Gastroesophageal sphincter (tissue), 4 donors: ENCODE measurements at regions not wholly inside any gene's neighbourhood (a gene's known extent, or its start where the extent isn't known, plus 50 kb on each side); places are given as distances from the start of the nearest gene placed in this dataset.

Experiments
- ATAC-seq: fragments of 150-250 bp; one replicate; pipeline ENCODE4 v1.9.1; 2016; ENCODE audit warnings: mild to moderate bottlenecking, moderate library complexity
- H3K27ac ChIP-seq, 4 donors: fragments of 200-600 bp; sonication (generic) in 3 of 4; 1 replicate in 3 of 4; 2 replicates in 1 of 4; pipeline ENCODE4 v1.5.1; 2016 to 2019
- H3K27me3 ChIP-seq: fragments of 200-600 bp; sonication (generic); one replicate; pipeline ENCODE4 v1.5.1; 2019
- H3K36me3 ChIP-seq, 2 donors: fragments of 200-600 bp; sonication (generic); one replicate each; pipeline ENCODE4 v1.5.1; 2019; ENCODE audit warnings: control low read depth in 1 of 2
- H3K4me1 ChIP-seq, 3 donors: fragments of 200-600 bp; sonication (generic); 1 replicate in 2 of 3; 2 replicates in 1 of 3; pipeline ENCODE4 v1.5.1; 2016 to 2019; ENCODE audit warnings: control low read depth in 2 of 3
- H3K4me3 ChIP-seq, 2 donors: fragments of 200-600 bp; sonication (generic); one replicate each; pipeline ENCODE4 v1.5.1; 2019; ENCODE audit warnings: mild to moderate bottlenecking in 1 of 2, moderate library complexity in 1 of 2
- H3K9me3 ChIP-seq, 3 donors: fragments of 200-600 bp; sonication (generic); one replicate each; pipeline ENCODE4 v1.5.1; 2017 to 2019; ENCODE audit warnings: control low read depth in 2 of 3
- EP300 ChIP-seq: sonication (generic); formaldehyde crosslinking; IDR thresholded peaks from one replicate; pipeline ENCODE4 v1.6.1; 2017; ENCODE audit warnings: antibody characterized with exemption, mild to moderate bottlenecking
- POLR2A ChIP-seq, 2 donors: fragments of 450-650 bp; IDR thresholded peaks; one replicate each; pipeline ENCODE4 v1.6.1; 2017; ENCODE audit warnings: antibody characterized with exemption in 2 of 2, mild to moderate bottlenecking in 2 of 2, moderate library complexity in 1 of 2
- POLR2AphosphoS5 ChIP-seq: sonication (generic); formaldehyde crosslinking; IDR thresholded peaks from one replicate; pipeline ENCODE4 v1.6.1; 2017; ENCODE audit warnings: antibody characterized with exemption
- WGBS, 2 donors: methylation state at CpG; one replicate each; pipeline ENCODE4 v1.1.5; 2018; ENCODE audit warnings: low coverage in 1 of 2; 5-methylcytosine and 5-hydroxymethylcytosine counted together
- TF ChIP-seq, protein P1 (sequence below), 4 experiments: fragments of 200-600 bp in 2 of 4; fragments of 450-650 bp in 2 of 4; sonication (generic) in 1 of 4; IDR thresholded peaks; one replicate each; pipeline ENCODE4 v1.5.1; 2017 to 2019; ENCODE audit warnings: antibody characterized with exemption in 4 of 4, mild to moderate bottlenecking in 2 of 4, moderate library complexity in 2 of 4

DNA sequence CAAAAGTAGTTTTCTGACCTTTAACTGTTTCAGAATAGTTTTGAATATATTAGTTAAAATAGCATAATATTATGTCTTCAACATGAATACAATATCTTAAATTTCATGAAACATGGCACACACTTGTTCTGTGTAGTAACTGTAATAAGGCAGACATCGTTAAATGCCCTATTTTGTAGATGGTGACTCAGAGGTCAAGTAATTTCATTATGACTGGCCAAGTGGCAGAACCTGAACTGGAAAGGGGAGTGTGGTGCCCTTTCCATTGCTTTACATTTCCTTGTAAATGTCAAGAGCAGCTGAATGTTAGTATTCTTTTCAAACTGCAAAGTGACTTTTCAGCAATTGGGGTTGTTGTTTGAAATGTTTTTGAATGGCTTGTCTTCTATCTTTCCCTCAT lies 201.2 kb upstream of the CDKN2B start:
- WGBS, 2 donors = 55 to 64% methylated on average over 1 of the region's 1 CpG
- no peaks in the 10 kb centered on the region for H3K36me3 ChIP-seq
- TF ChIP-seq, protein P1, sequence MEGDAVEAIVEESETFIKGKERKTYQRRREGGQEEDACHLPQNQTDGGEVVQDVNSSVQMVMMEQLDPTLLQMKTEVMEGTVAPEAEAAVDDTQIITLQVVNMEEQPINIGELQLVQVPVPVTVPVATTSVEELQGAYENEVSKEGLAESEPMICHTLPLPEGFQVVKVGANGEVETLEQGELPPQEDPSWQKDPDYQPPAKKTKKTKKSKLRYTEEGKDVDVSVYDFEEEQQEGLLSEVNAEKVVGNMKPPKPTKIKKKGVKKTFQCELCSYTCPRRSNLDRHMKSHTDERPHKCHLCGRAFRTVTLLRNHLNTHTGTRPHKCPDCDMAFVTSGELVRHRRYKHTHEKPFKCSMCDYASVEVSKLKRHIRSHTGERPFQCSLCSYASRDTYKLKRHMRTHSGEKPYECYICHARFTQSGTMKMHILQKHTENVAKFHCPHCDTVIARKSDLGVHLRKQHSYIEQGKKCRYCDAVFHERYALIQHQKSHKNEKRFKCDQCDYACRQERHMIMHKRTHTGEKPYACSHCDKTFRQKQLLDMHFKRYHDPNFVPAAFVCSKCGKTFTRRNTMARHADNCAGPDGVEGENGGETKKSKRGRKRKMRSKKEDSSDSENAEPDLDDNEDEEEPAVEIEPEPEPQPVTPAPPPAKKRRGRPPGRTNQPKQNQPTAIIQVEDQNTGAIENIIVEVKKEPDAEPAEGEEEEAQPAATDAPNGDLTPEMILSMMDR (IDR thresholded peaks at IDR 0.05) = no peak
- no peak for TF ChIP-seq EP300
- no peak for TF ChIP-seq POLR2A (IDR thresholded peaks at IDR 0.05)
- TF ChIP-seq POLR2AphosphoS5 = no peak
- no peak for ATAC-seq
- H3K4me1 ChIP-seq = peaks cover 0 to 7% (median 0%) of the 10 kb centered on the region in 3 donors
- no peaks in the 10 kb centered on the region for H3K9me3 ChIP-seq
- H3K4me3 ChIP-seq = no peak overlapping the region
- H3K27me3 ChIP-seq = no peaks in the 10 kb centered on the region
- H3K27ac ChIP-seq = no peak overlapping the region

DNA sequence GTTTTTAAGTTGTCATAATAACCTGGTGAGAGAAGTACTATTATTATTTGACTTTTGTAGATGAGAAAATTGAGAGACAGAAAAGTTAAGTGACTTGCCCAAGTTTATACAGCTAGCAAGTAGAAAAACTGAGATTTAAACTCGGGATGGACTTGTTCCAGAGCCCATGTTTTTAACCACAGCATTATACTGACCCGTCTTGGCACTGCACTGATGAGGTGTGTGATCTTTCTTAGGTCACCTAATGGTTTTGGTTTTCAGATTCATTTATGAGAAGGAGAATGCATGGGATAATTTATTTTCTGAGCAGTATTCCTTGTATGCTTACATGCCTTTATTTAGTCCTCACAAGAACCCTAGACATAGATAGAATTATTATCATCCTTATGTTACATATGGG lies 201.8 kb upstream of the CDKN2B start:
- Histone ChIP-seq H3K27me3 (no peaks in the 10 kb centered on the region), H3K4me1 (peaks cover 0 to 7% (median 0%) of the 10 kb centered on the region in 3 donors), H3K9me3 (no peaks in the 10 kb centered on the region), H3K27ac (no peak overlapping the region), H3K4me3 (no peak overlapping the region), H3K36me3 (no peaks in the 10 kb centered on the region)
- TF ChIP-seq, protein P1 (IDR thresholded peaks at IDR 0.05) = no peak
- TF ChIP-seq EP300 (no peak), POLR2AphosphoS5 (no peak), POLR2A (IDR thresholded peaks at IDR 0.05) (no peak)
- no peak for ATAC-seq
- 73 to 79% methylated on average over 2 of the region's 2 CpGs for WGBS, 2 donors

DNA sequence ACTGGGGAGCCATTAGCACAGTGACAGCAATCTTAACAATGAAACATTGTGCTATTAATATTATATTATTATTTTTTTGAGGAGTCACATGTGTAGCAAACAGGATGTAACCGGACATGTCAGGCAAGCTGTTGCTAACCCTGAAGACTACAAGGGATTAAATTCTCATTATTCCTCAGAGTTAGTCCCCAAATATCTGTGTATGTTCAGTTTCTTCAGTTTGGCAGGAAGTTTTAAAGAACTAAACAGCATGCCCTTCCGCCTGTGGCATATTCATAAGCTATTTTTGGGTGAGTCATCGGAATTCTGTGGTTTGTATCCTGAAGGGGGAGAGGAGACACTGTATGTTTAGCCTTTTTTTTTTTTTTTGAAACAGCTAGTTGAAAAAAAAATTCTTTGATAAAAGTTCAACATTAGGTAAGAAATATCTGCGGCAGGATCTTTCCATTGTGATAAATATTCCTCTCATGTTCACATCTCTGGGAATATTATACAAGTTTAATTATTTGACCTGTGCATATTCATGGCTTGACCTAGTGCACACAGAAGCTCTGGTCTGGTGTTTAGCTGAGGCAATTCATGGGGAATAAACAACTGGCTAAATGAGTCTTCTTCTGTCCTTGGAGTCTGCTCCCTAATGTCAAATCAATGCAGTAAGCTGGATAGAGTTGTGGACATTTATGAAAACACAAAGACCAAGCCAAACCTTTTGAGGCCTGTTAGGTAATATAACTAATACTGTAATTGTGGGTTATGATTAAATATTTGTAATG lies 202.7 kb upstream of the CDKN2B start:
- Histone ChIP-seq H3K4me3 (no peak overlapping the region), H3K27ac (no peak overlapping the region), H3K9me3 (no peaks in the 10 kb centered on the region), H3K27me3 (no peaks in the 10 kb centered on the region), H3K4me1 (peaks cover 0 to 7% (median 0%) of the 10 kb centered on the region in 3 donors), H3K36me3 (no peaks in the 10 kb centered on the region)
- TF ChIP-seq EP300 (no peak), POLR2AphosphoS5 (no peak), POLR2A (IDR thresholded peaks at IDR 0.05) (no peak)
- TF ChIP-seq, protein P1 (IDR thresholded peaks at IDR 0.05) = no peak
- ATAC-seq = no peak
- 20 to 25% methylated on average over 4 of the region's 4 CpGs for WGBS, 2 donors

DNA sequence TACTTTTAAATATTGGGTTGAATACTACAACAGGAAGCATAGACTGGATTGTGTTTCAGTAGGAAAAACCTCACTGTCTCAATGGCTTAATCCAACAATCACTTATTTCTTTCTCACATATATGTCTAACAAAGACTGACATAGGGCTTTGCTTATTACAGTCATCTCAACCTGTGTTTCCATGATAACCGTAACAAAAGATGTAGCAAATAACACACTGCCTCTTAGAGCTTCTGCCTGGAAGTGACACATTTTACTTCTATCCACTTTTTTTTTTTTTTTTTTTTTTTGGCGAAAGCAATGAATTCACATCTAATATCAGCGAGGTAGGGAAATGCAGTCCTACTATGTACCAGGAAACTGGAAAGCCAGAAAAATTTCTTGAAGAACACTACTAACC lies 204.9 kb upstream of the CDKN2B start:
- H3K27me3 ChIP-seq = no peaks in the 10 kb centered on the region
- no peaks in the 10 kb centered on the region for H3K36me3 ChIP-seq
- no peak overlapping the region for H3K27ac ChIP-seq
- no peak for ATAC-seq
- H3K4me1 ChIP-seq = peaks cover 0 to 7% (median 0%) of the 10 kb centered on the region in 3 donors
- H3K9me3 ChIP-seq = no peaks in the 10 kb centered on the region
- no peak overlapping the region for H3K4me3 ChIP-seq
- TF ChIP-seq EP300 (no peak), POLR2A (IDR thresholded peaks at IDR 0.05) (no peak), POLR2AphosphoS5 (no peak)
- TF ChIP-seq, protein P1 (IDR thresholded peaks at IDR 0.05) = no peak
- 81 to 97% methylated on average over 3 of the region's 3 CpGs for WGBS, 2 donors

DNA sequence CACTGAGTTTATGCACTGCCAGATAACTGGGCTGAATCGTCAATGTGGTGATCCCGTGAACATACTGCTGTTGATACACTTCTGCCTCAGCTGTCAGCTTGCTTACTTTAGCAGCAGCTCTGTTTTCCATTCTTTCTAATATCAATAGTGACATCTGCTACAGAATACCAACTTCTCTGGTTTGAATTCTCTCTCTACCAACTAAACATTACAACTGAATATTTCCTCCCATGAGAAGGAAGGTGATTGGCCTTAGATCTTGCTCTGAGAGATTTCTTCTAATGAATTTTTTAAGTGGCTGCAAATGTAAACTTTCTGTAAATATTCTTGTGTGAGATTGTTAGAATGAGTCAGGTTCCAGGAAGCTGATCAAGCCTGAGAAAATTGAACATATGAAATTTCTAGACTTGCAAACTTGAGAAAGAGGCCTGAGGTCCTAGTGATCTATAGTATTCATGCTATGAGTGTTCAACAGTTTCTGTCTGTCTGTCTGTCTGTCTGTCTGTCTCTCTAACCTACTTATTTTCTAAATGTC lies 205.5 kb upstream of the CDKN2B start:
- H3K36me3 ChIP-seq = no peaks in the 10 kb centered on the region
- WGBS, 2 donors = 0 to 23% methylated on average over 2 of the region's 2 CpGs
- H3K27me3 ChIP-seq = no peaks in the 10 kb centered on the region
- H3K27ac ChIP-seq = no peak overlapping the region
- ATAC-seq = no peak
- H3K4me3 ChIP-seq = no peak overlapping the region
- TF ChIP-seq, protein P1 (IDR thresholded peaks at IDR 0.05) = no peak
- TF ChIP-seq POLR2A (IDR thresholded peaks at IDR 0.05) = no peak
- no peak for TF ChIP-seq POLR2AphosphoS5
- TF ChIP-seq EP300 = no peak
- no peaks in the 10 kb centered on the region for H3K9me3 ChIP-seq
- H3K4me1 ChIP-seq = peaks cover 0 to 7% (median 0%) of the 10 kb centered on the region in 3 donors
